Mucosa of descending colon (tissue), 3 donors: ENCODE measurements at regions not wholly inside any gene's neighbourhood (a gene's known extent, or its start where the extent isn't known, plus 50 kb on each side); places are given as distances from the start of the nearest gene placed in this dataset.

Experiments used
- ATAC-seq: fragments of 200-7000 bp; cut with Tn5 transposase; one replicate; pipeline ENCODE4 v1.9.1; 2020; ENCODE audit warnings: mild to moderate bottlenecking, moderate library complexity
- DNase-seq, 3 donors: peaks; one replicate each; pipeline ENCODE4 v3.0.0-alpha.2; 2020
- H3K36me3 ChIP-seq: fragments of 200-600 bp; one replicate; pipeline ENCODE4 v1.8.0; 2021; ENCODE audit warnings: low read depth, mild to moderate bottlenecking
- H3K4me1 ChIP-seq: fragments of 200-600 bp; one replicate; pipeline ENCODE4 v1.8.0; 2021; ENCODE audit warnings: low read depth, mild to moderate bottlenecking
- H3K4me3 ChIP-seq: fragments of 200-600 bp; one replicate; pipeline ENCODE4 v1.8.0; 2021; ENCODE audit warnings: mild to moderate bottlenecking
- H3K9me3 ChIP-seq: fragments of 200-600 bp; one replicate; pipeline ENCODE4 v1.8.0; 2021; ENCODE audit warnings: mild to moderate bottlenecking
- CTCF ChIP-seq: fragments of 200-600 bp; IDR thresholded peaks from one replicate; pipeline ENCODE4 v1.8.0; 2022; ENCODE audit warnings: antibody characterized with exemption, mild to moderate bottlenecking
- intact Hi-C, 2 donors: fragments of 100-400 bp; cut with DNase I in 1 of 2; cut with micrococcal nuclease in 1 of 2; formaldehyde crosslinking; loops; one replicate each; pipeline versions ENCODE4 v1.11.0 to v1.11.1; 2022; cut with DNase I, micrococcal nuclease
- donor health status: DM: no; HTN: no; CAD: no; lungs with moderate emphysema.
- donor health status: DM: no; HTN: no; CAD: no.
- donor health status: DM: no; HTN: yes; CAD: no.

- H3K4me1 ChIP-seq, result no peaks in the 10 kb centered on the region
- DNase-seq, result no peak
- TF ChIP-seq CTCF, result no peak
- H3K9me3 ChIP-seq, result no peaks in the 10 kb centered on the region
- no peak for ATAC-seq
- intact Hi-C loops, result no loop called here
- H3K4me3 ChIP-seq, result no peak overlapping the region
- H3K36me3 ChIP-seq, result no peaks in the 10 kb centered on the region
These were observed 131.0 kb downstream of the PDGFRA start for GRCh38 chr4:54359919-54360650.

- H3K36me3 ChIP-seq, result no peaks in the 10 kb centered on the region
- no peaks in the 10 kb centered on the region for H3K4me1 ChIP-seq
- no peak overlapping the region for H3K4me3 ChIP-seq
- H3K9me3 ChIP-seq, result no peaks in the 10 kb centered on the region
- DNase-seq (no peak), ATAC-seq (no peak)
- intact Hi-C loops, result no loop called here
- TF ChIP-seq CTCF, result no peak
These were observed 133.9 kb downstream of the PDGFRA start for GRCh38 chr4:54363037-54363436.

- ATAC-seq, result no peak
- TF ChIP-seq CTCF, result no peak
- Histone ChIP-seq H3K9me3 (no peaks in the 10 kb centered on the region), H3K36me3 (no peaks in the 10 kb centered on the region), H3K4me1 (no peaks in the 10 kb centered on the region), H3K4me3 (no peak overlapping the region)
- no peak for DNase-seq
- intact Hi-C loops, result no loop called here
These were observed 136.6 kb downstream of the PDGFRA start for GRCh38 chr4:54365691-54366090.

- no peaks in the 10 kb centered on the region for H3K4me1 ChIP-seq
- intact Hi-C loops, result no loop called here
- H3K4me3 ChIP-seq, result no peak overlapping the region
- DNase-seq (no peak), ATAC-seq (no peak)
- H3K36me3 ChIP-seq, result no peaks in the 10 kb centered on the region
- TF ChIP-seq CTCF, result no peak
- H3K9me3 ChIP-seq, result no peaks in the 10 kb centered on the region
These were observed 138.0 kb downstream of the PDGFRA start for GRCh38 chr4:54367059-54367458.

- DNase-seq (no peak), ATAC-seq (no peak)
- no peaks in the 10 kb centered on the region for H3K36me3 ChIP-seq
- no peak overlapping the region for H3K4me3 ChIP-seq
- intact Hi-C loops, result no loop called here
- H3K4me1 ChIP-seq, result no peaks in the 10 kb centered on the region
- TF ChIP-seq CTCF, result no peak
- H3K9me3 ChIP-seq, result no peaks in the 10 kb centered on the region
These were observed 139.5 kb downstream of the PDGFRA start for GRCh38 chr4:54368281-54369265.
